Tibial artery (tissue), 4 donors: ENCODE measurements at regions not wholly inside any gene's neighbourhood (a gene's known extent, or its start where the extent isn't known, plus 50 kb on each side); places are given as distances from the start of the nearest gene placed in this dataset.

Experiments
- DNase-seq, 2 donors: peaks; one replicate each; pipeline ENCODE4 v3.0.0-alpha.2; 2019
- H3K27ac ChIP-seq, 2 donors: fragments of 200-600 bp; sonication (generic) in 1 of 2; 1 replicate in 1 of 2; 2 replicates in 1 of 2; pipeline ENCODE4 v1.5.1; 2018 to 2019; ENCODE audit warnings: mild to moderate bottlenecking in 1 of 2
- H3K27me3 ChIP-seq, 2 donors: fragments of 200-600 bp; sonication (generic) in 1 of 2; one replicate each; pipeline versions ENCODE4 v1.5.1 to v1.6.0; 2016 to 2019
- H3K36me3 ChIP-seq, 3 donors: fragments of 200-600 bp; sonication (generic) in 2 of 3; one replicate each; pipeline ENCODE4 v1.5.1; 2016 to 2019; ENCODE audit warnings: mild to moderate bottlenecking in 2 of 3
- H3K4me1 ChIP-seq, 4 donors: fragments of 200-600 bp; sonication (generic) in 2 of 4; 1 replicate in 3 of 4; 2 replicates in 1 of 4; pipeline ENCODE4 v1.5.1; 2016 to 2019
- H3K4me3 ChIP-seq, 2 donors: fragments of 200-600 bp; sonication (generic) in 1 of 2; 1 replicate in 1 of 2; 2 replicates in 1 of 2; pipeline ENCODE4 v1.5.1; 2018 to 2019; ENCODE audit warnings: mild to moderate bottlenecking in 2 of 2
- H3K9me3 ChIP-seq, 3 donors: fragments of 200-600 bp; sonication (generic) in 1 of 3; one replicate each; pipeline ENCODE4 v1.5.1; 2016 to 2019
- intact Hi-C: fragments of 100-400 bp; cut with DNase I; formaldehyde crosslinking; loops from one replicate; pipeline ENCODE4 v1.15.0; 2023; ENCODE audit warnings: low total_unique reads
- TF ChIP-seq, protein P1 (sequence below), 2 experiments: fragments of 200-600 bp in 1 of 2; fragments of 450-650 bp in 1 of 2; IDR thresholded peaks; one replicate each; pipeline ENCODE4 v1.5.1; 2017 to 2019; ENCODE audit warnings: antibody characterized with exemption in 2 of 2, mild to moderate bottlenecking in 1 of 2, moderate library complexity in 1 of 2

DNA sequence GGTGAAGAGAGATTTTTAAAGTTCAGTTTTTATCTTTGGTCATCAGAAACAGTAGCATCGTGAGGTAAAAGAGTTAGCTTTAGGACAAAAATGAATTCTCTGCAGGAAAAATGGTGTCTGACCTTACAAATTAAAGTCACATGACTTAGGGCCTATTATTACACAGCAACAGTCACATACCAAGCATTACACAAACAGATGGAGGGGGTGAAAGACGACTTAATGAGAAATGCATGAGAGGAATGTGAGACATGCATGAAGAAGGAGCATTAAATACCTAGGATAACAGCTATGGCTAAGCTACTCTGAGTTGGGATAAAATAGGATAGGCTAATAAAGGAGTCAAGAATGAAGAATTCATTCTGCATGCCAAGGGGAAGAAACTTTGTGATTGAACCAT, 77.5 kb downstream of the BLID start:
- intact Hi-C loops, result loop anchor here (10.0 kb wide), 1 partner anchor 166 kb away; no protein-coding TSS in a partner anchor

DNA sequence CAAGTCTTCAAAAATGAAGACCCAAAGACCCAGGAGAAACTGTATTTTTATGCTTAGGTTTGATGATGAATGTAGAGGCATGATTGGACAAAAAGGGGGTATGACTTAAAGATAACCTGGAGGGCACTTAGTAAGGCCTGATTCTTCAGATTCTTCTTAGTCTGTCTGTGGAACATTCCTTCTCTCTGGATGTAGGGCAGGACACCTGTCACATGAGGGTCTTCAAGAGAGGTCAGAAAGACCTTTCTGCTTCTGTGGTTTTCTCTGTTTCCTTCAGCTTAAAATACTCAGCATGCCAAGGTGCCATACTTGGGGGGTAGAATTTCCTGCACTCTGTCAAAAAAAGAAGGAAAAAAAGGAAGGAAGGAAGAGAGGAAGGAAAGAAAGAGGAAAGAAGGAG, 78.1 kb downstream of the BLID start:
- H3K9me3 ChIP-seq, result no peaks in the 10 kb centered on the region
- no peak overlapping the region for H3K4me3 ChIP-seq
- peaks cover 0 to 50% (median 11%) of the 10 kb centered on the region in 4 donors for H3K4me1 ChIP-seq
- peak overlapping the region in 1 of 2 donors; percentile 26 for H3K27ac ChIP-seq
- intact Hi-C loops, result loop anchor here (10.0 kb wide), 1 partner anchor 167 kb away; no protein-coding TSS in a partner anchor
- H3K36me3 ChIP-seq, result no peaks in the 10 kb centered on the region
- H3K27me3 ChIP-seq, result no peaks in the 10 kb centered on the region
- TF ChIP-seq, protein P1, sequence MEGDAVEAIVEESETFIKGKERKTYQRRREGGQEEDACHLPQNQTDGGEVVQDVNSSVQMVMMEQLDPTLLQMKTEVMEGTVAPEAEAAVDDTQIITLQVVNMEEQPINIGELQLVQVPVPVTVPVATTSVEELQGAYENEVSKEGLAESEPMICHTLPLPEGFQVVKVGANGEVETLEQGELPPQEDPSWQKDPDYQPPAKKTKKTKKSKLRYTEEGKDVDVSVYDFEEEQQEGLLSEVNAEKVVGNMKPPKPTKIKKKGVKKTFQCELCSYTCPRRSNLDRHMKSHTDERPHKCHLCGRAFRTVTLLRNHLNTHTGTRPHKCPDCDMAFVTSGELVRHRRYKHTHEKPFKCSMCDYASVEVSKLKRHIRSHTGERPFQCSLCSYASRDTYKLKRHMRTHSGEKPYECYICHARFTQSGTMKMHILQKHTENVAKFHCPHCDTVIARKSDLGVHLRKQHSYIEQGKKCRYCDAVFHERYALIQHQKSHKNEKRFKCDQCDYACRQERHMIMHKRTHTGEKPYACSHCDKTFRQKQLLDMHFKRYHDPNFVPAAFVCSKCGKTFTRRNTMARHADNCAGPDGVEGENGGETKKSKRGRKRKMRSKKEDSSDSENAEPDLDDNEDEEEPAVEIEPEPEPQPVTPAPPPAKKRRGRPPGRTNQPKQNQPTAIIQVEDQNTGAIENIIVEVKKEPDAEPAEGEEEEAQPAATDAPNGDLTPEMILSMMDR (IDR thresholded peaks at IDR 0.05), result no peak
- no peak for DNase-seq

More for the DNA sequence above, 77.5 kb downstream of the BLID start:
- H3K4me3 ChIP-seq, result no peak overlapping the region
- no peak for DNase-seq
- H3K4me1 ChIP-seq, result peaks cover 0 to 50% (median 11%) of the 10 kb centered on the region in 4 donors
- no peaks in the 10 kb centered on the region for H3K9me3 ChIP-seq
- TF ChIP-seq, protein P1 (IDR thresholded peaks at IDR 0.05), result no peak
- H3K36me3 ChIP-seq, result no peaks in the 10 kb centered on the region
- H3K27ac ChIP-seq, result peak overlapping the region in 1 of 2 donors; percentile 26
- H3K27me3 ChIP-seq, result no peaks in the 10 kb centered on the region

DNA sequence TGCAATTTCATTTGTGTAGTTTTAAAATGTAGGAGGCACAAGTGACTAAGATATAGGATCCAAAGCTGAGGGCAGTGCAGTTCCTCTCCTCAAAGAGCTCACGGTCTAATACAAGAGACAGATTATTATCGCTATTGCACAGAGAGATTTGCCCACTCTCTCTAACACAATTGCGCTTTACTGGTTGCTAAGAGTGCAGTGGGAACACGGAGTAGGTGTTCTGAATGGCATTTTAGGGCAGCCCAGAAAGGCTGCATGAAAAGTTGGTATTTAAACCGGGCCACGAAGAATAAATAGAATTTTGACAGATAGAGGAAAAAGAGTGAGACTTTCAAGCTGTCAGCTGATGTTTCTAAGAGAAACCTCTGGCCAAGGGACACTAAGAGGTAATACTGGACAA, 79.5 kb downstream of the BLID start:
- TF ChIP-seq, protein P1 (IDR thresholded peaks at IDR 0.05), result no peak
- H3K9me3 ChIP-seq, result no peaks in the 10 kb centered on the region
- no peak for DNase-seq
- H3K4me1 ChIP-seq, result peaks cover 0 to 50% (median 11%) of the 10 kb centered on the region in 4 donors
- no peaks in the 10 kb centered on the region for H3K36me3 ChIP-seq
- intact Hi-C loops, result loop anchor here (10.0 kb wide), 1 partner anchor 168 kb away; no protein-coding TSS in a partner anchor
- no peak overlapping the region for H3K4me3 ChIP-seq
- no peaks in the 10 kb centered on the region for H3K27me3 ChIP-seq
- H3K27ac ChIP-seq, result peak overlapping the region in 1 of 2 donors; percentile 18

DNA sequence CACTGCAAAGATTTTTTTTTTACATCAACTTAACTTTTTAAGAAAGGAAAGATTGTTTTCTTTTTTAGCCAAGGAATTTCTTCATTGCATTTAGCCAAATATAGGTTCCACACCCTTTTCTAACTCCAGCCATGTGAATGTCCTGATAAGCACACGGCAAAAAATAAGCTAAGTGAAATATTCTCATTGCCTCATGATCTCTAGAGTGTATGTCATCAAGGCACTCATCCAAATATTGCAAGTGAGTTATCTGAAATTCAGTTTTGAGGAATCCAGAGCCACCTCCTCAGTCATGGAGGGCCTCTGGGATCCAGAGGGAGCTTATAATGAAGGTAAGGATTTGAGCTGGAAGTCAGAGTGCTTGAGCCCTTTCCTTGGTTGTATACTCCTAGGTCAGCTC, 80.0 kb downstream of the BLID start:
- intact Hi-C loops, result loop anchor here (10.0 kb wide), 1 partner anchor 169 kb away; no protein-coding TSS in a partner anchor
- Histone ChIP-seq H3K9me3 (no peaks in the 10 kb centered on the region), H3K4me3 (no peak overlapping the region), H3K27ac (peak overlapping the region in 1 of 2 donors; percentile 18), H3K36me3 (no peaks in the 10 kb centered on the region), H3K4me1 (peaks cover 0 to 50% (median 11%) of the 10 kb centered on the region in 4 donors), H3K27me3 (no peaks in the 10 kb centered on the region)
- no peak for DNase-seq
- TF ChIP-seq, protein P1 (IDR thresholded peaks at IDR 0.05), result no peak

DNA sequence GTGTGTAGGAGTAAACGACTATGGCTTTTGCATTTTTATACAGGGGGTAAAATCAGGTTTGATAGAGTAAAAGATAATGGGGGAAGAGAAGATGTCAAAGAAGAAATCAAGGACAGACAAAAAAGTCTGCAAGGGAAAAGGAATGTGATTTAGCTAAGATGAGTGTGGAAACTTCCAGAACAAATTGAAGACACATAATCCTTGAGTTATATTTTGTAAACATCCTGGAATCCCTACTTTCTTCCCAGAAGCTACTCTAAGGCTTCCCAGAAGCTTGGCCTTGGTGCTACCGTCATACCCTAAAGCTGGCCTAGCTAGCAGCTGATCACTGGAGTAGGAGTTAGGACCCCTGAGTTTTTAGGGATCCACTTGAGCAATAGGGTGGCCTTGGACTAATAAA, 82.4 kb downstream of the BLID start:
- no peak for DNase-seq
- no peaks in the 10 kb centered on the region for H3K36me3 ChIP-seq
- TF ChIP-seq, protein P1 (IDR thresholded peaks at IDR 0.05), result no peak
- H3K27me3 ChIP-seq, result no peaks in the 10 kb centered on the region
- intact Hi-C loops, result loop anchor here (10.0 kb wide), 1 partner anchor 171 kb away; no protein-coding TSS in a partner anchor
- no peak overlapping the region for H3K27ac ChIP-seq
- no peak overlapping the region for H3K4me3 ChIP-seq
- H3K4me1 ChIP-seq, result peaks cover 0 to 33% (median 10%) of the 10 kb centered on the region in 4 donors
- no peaks in the 10 kb centered on the region for H3K9me3 ChIP-seq
